SU-DHL-6 (cell line): ENCODE measurements at regions not wholly inside any gene's neighbourhood (a gene's known extent, or its start where the extent isn't known, plus 50 kb on each side); places are given as distances from the start of the nearest gene placed in this dataset.
"Not testable (repeated sequence)": the region's sequence is repeated elsewhere in the genome, so short reads cannot be mapped to it uniquely, and the experiment has no call there.

Experiments used
- H2AFZ ChIP-seq: fragments of 200-600 bp; sonication (generic); 2 replicates; pipeline ENCODE4 v1.6.1; 2014; ENCODE audit warnings: low read depth, mild to moderate bottlenecking, moderate library complexity, mixed read lengths, antibody characterized with exemption, low read length; ENCODE audit not compliant: severe bottlenecking
- H3F3A ChIP-seq: fragments of 200-600 bp; shearing (Covaris generic); 2 replicates; pipeline ENCODE4 v1.6.0; 2016; ENCODE audit warnings: antibody characterized with exemption, mild to moderate bottlenecking; ENCODE audit not compliant: insufficient read depth
- H3K27ac ChIP-seq: fragments of 200-600 bp; sonication (generic); 2 replicates; pipeline ENCODE4 v1.5.1; 2016; ENCODE audit warnings: low read depth, mild to moderate bottlenecking, low read length, moderate library complexity, mixed read lengths
- H3K27me3 ChIP-seq: fragments of 200-600 bp; sonication (generic), shearing (Covaris generic); 2 replicates; pipeline ENCODE4 v1.6.0; 2014; ENCODE audit warnings: mild to moderate bottlenecking, low read length
- H3K36me3 ChIP-seq: fragments of 200-600 bp; sonication (generic); 2 replicates; pipeline ENCODE4 v1.6.1; 2014; ENCODE audit warnings: mild to moderate bottlenecking, low read length, mixed read lengths
- H3K4me2 ChIP-seq: fragments of 300-600, 200-600 bp; shearing (Covaris generic), sonication (generic); 2 replicates; pipeline ENCODE4 v1.6.0; 2014; ENCODE audit warnings: low read length, low read depth, mild to moderate bottlenecking; ENCODE audit not compliant: poor library complexity, severe bottlenecking
- H3K4me3 ChIP-seq: fragments of 200-600 bp; sonication (generic); 2 replicates; pipeline ENCODE4 v1.5.1; 2014; ENCODE audit warnings: antibody characterized with exemption, low read length, mild to moderate bottlenecking, mixed read lengths; ENCODE audit not compliant: insufficient read depth, poor library complexity, severe bottlenecking
- H3K79me2 ChIP-seq: fragments of 200-600 bp; sonication (generic); 2 replicates; pipeline ENCODE4 v1.6.1; 2014; ENCODE audit warnings: mild to moderate bottlenecking, low read length, moderate library complexity; ENCODE audit not compliant: insufficient read depth
- H3K9ac ChIP-seq: fragments of 200-600 bp; sonication (generic); 2 replicates; pipeline ENCODE4 v1.7.0; 2014; ENCODE audit warnings: mild to moderate bottlenecking, low read length
- H3K9me2 ChIP-seq: fragments of 200-600 bp; sonication (generic); replicated peaks from 2 replicates; pipeline ENCODE4 v1.6.1; 2014; ENCODE audit warnings: low read length; ENCODE audit not compliant: insufficient read depth
- H3K9me3 ChIP-seq: fragments of 200-600 bp; sonication (generic); 2 replicates; pipeline ENCODE4 v1.6.1; 2014; ENCODE audit warnings: low read length, mixed read lengths; ENCODE audit not compliant: insufficient read depth
- H4K20me1 ChIP-seq: fragments of 200-600 bp; sonication (generic); 2 replicates; pipeline ENCODE4 v1.6.1; 2014; ENCODE audit warnings: low read depth, mild to moderate bottlenecking, antibody characterized with exemption, low read length, moderate library complexity, mixed read lengths
- CTCF ChIP-seq: fragments of 200-600 bp; sonication (generic); IDR thresholded peaks from one replicate; pipeline ENCODE4 v1.5.1; 2017; ENCODE audit warnings: antibody characterized with exemption, mild to moderate bottlenecking, low read length, moderate library complexity; ENCODE audit not compliant: insufficient read depth, poor library complexity, severe bottlenecking
- EZH2phosphoT487 ChIP-seq: fragments of 200-600 bp; sonication (generic), shearing (Covaris generic); conservative IDR thresholded peaks from 2 replicates; pipeline ENCODE4 v1.6.1; 2018; ENCODE audit warnings: mild to moderate bottlenecking, antibody characterized with exemption, low read length, moderate library complexity, mixed read lengths

GRCh38 chr4:155442267-155443105 lies 65.7 kb upstream of the MAP9 start:
- no peaks in the 10 kb centered on the region for H3K27me3 ChIP-seq
- no peak overlapping the region for H3K27ac ChIP-seq
- no peak overlapping the region for H3K4me2 ChIP-seq
- H3K9ac ChIP-seq: no peak overlapping the region
- H2AFZ ChIP-seq: no peak overlapping the region
- no peaks in the 10 kb centered on the region for H3K79me2 ChIP-seq
- H3K9me3 ChIP-seq: no peaks in the 10 kb centered on the region
- H3K4me3 ChIP-seq: no peak overlapping the region
- TF ChIP-seq CTCF (peak; percentile 70), EZH2phosphoT487 (no peak)
- no peaks in the 10 kb centered on the region for H3F3A ChIP-seq
- no peaks in the 10 kb centered on the region for H4K20me1 ChIP-seq
- H3K36me3 ChIP-seq: no peaks in the 10 kb centered on the region
- no peaks in the 10 kb centered on the region for H3K9me2 ChIP-seq

- H3K4me2 ChIP-seq: no peak overlapping the region
- no peak overlapping the region for H3K4me3 ChIP-seq
- no peak overlapping the region for H3K9ac ChIP-seq
- H3K27ac ChIP-seq: no peak overlapping the region
- no peaks in the 10 kb centered on the region for H3F3A ChIP-seq
- no peaks in the 10 kb centered on the region for H3K27me3 ChIP-seq
- no peaks in the 10 kb centered on the region for H3K79me2 ChIP-seq
- no peaks in the 10 kb centered on the region for H4K20me1 ChIP-seq
- no peaks in the 10 kb centered on the region for H3K36me3 ChIP-seq
- no peaks in the 10 kb centered on the region for H3K9me2 ChIP-seq
- H3K9me3 ChIP-seq: no peaks in the 10 kb centered on the region
- TF ChIP-seq EZH2phosphoT487 (no peak), CTCF (no peak)
- H2AFZ ChIP-seq: no peak overlapping the region
Observed at GRCh38 chr4:155441475-155441874, 64.7 kb upstream of the MAP9 start.

GRCh38 chr4:155439760-155440159 lies 63.0 kb upstream of the MAP9 start:
- not testable (repeated sequence) for H3K4me2 ChIP-seq, H3K79me2 ChIP-seq, H2AFZ ChIP-seq

GRCh38 chr4:155434904-155435303 lies 58.1 kb upstream of the MAP9 start:
- Histone ChIP-seq H3K4me3 (no peak overlapping the region), H3F3A (no peaks in the 10 kb centered on the region), H3K79me2 (no peaks in the 10 kb centered on the region), H3K4me2 (no peak overlapping the region), H3K9ac (no peak overlapping the region), H3K27ac (no peak overlapping the region), H4K20me1 (no peaks in the 10 kb centered on the region), H3K9me3 (no peaks in the 10 kb centered on the region), H3K36me3 (no peaks in the 10 kb centered on the region), H2AFZ (no peak overlapping the region), H3K27me3 (no peaks in the 10 kb centered on the region), H3K9me2 (no peaks in the 10 kb centered on the region)
- no peak for TF ChIP-seq EZH2phosphoT487
- no peak for TF ChIP-seq CTCF

More at GRCh38 chr4:155439760-155440159, 63.0 kb upstream of the MAP9 start:
- H3K27me3 ChIP-seq, H3K9me2 ChIP-seq, H3K27ac ChIP-seq, H3F3A ChIP-seq, H3K36me3 ChIP-seq, H4K20me1 ChIP-seq, H3K9me3 ChIP-seq, H3K4me3 ChIP-seq, H3K9ac ChIP-seq: not testable (repeated sequence)
